Daoy (cell line): ENCODE measurements at regions not wholly inside any gene's neighbourhood (a gene's known extent, or its start where the extent isn't known, plus 50 kb on each side); places are given as distances from the start of the nearest gene placed in this dataset.
"Not testable (repeated sequence)": the region's sequence is repeated elsewhere in the genome, so short reads cannot be mapped to it uniquely, and the experiment has no call there.

Experiments used
- DNase-seq: peaks from one replicate; pipeline ENCODE4 v3.0.0-alpha.2; 2015; ENCODE audit warnings: low read depth

- no peak for DNase-seq
These were observed 254.0 kb downstream of the DEPDC1B start for GRCh38 chr5:60445921-60446320.

GRCh38 chr5:60445427-60445826 is 254.5 kb downstream of the DEPDC1B start:
- DNase-seq, result no peak

GRCh38 chr5:60444661-60445360 is 255.2 kb downstream of the DEPDC1B start:
- DNase-seq, result no peak

- DNase-seq, result no peak
These were observed 260.4 kb downstream of the DEPDC1B start for GRCh38 chr5:60439552-60439951.

- no peak for DNase-seq
These were observed 262.7 kb downstream of the DEPDC1B start for GRCh38 chr5:60437308-60437707.

GRCh38 chr5:60436518-60436917 is 263.4 kb downstream of the DEPDC1B start:
- no peak for DNase-seq

- no peak for DNase-seq
These were observed 264.2 kb downstream of the DEPDC1B start for GRCh38 chr5:60435808-60436207.

- not testable (repeated sequence) for DNase-seq
These were observed 273.8 kb downstream of the DEPDC1B start for GRCh38 chr5:60426189-60426588.

- not testable (repeated sequence) for DNase-seq
These were observed 279.2 kb downstream of the DEPDC1B start for GRCh38 chr5:60420773-60421172.

- DNase-seq, result no peak
These were observed 282.3 kb downstream of the DEPDC1B start for GRCh38 chr5:60417500-60418181.

- DNase-seq, result no peak
These were observed 284.5 kb downstream of the DEPDC1B start for GRCh38 chr5:60415443-60415842.

GRCh38 chr5:60410427-60410826 is 289.5 kb downstream of the DEPDC1B start:
- DNase-seq, result no peak

GRCh38 chr5:60404171-60404570 is 295.8 kb downstream of the DEPDC1B start:
- DNase-seq, result no peak

GRCh38 chr5:60403343-60404006 is 296.5 kb downstream of the DEPDC1B start:
- no peak for DNase-seq

- DNase-seq, result no peak
These were observed 297.7 kb downstream of the DEPDC1B start for GRCh38 chr5:60402161-60402785.

- DNase-seq, result no peak
These were observed 298.4 kb downstream of the DEPDC1B start for GRCh38 chr5:60401526-60401925.

GRCh38 chr5:60399507-60399906 is 300.5 kb downstream of the DEPDC1B start:
- no peak for DNase-seq

GRCh38 chr5:60395712-60396329 is 304.1 kb downstream of the DEPDC1B start:
- no peak for DNase-seq

GRCh38 chr5:60387051-60387440 is 312.9 kb downstream of the DEPDC1B start:
- no peak for DNase-seq

- DNase-seq, result no peak
These were observed 313.4 kb downstream of the DEPDC1B start for GRCh38 chr5:60386436-60387050.

GRCh38 chr5:60382716-60383115 is 317.2 kb downstream of the DEPDC1B start:
- no peak for DNase-seq

GRCh38 chr5:60379907-60380306 is 320.1 kb downstream of the DEPDC1B start:
- no peak for DNase-seq
